C4-2B (cell line): ENCODE measurements at regions not wholly inside any gene's neighbourhood (a gene's known extent, or its start where the extent isn't known, plus 50 kb on each side); places are given as distances from the start of the nearest gene placed in this dataset.

Experiments used
- CTCF ChIP-seq: fragments of 450-650 bp; conservative IDR thresholded peaks from 2 replicates; pipeline ENCODE4 v1.5.1; 2017; ENCODE audit warnings: mild to moderate bottlenecking
- ZFX ChIP-seq: fragments of 450-650 bp; IDR thresholded peaks from 2 replicates; pipeline ENCODE4 v1.6.1; 2017

- TF ChIP-seq CTCF (no peak), ZFX (no peak)
Observed at GRCh38 chr10:120396228-120396627, 60.8 kb upstream of the PLPP4 start.
